BE2C (cell line): ENCODE measurements at regions not wholly inside any gene's neighbourhood (a gene's known extent, or its start where the extent isn't known, plus 50 kb on each side); places are given as distances from the start of the nearest gene placed in this dataset.

Experiments used
- DNase-seq: peaks from one replicate; pipeline ENCODE4 v3.0.0-alpha.2; 2020
- H3K27me3 ChIP-seq: fragments of 250-450 bp; sonication (Bioruptor Pico); 2 replicates; pipeline ENCODE4 v1.5.1; 2020; ENCODE audit warnings: mild to moderate bottlenecking
- H3K36me3 ChIP-seq: fragments of 250-450 bp; sonication (Bioruptor Pico); 2 replicates; pipeline ENCODE4 v1.5.1; 2020; ENCODE audit warnings: mild to moderate bottlenecking
- H3K4me1 ChIP-seq: fragments of 250-450 bp; sonication (Bioruptor Pico); 2 replicates; pipeline ENCODE4 v1.5.1; 2020
- H3K4me3 ChIP-seq: 2 replicates; pipeline ENCODE4 v1.5.1; 2011; ENCODE audit warnings: low read depth, low read length
- H3K9me3 ChIP-seq: fragments of 250-450 bp; sonication (Bioruptor Pico); 2 replicates; pipeline ENCODE4 v1.5.1; 2020
- CTCF ChIP-seq: IDR thresholded peaks from 2 replicates; pipeline ENCODE4 v1.5.1; 2012; ENCODE audit warnings: mild to moderate bottlenecking, low read depth, low read length

GRCh38 chr16:51814617-51815016 lies 663.5 kb upstream of the SALL1 start:
- Histone ChIP-seq H3K36me3 (no peaks in the 10 kb centered on the region), H3K4me3 (no peak overlapping the region), H3K4me1 (no peaks in the 10 kb centered on the region; the same call in 1 of the 2 replicates), H3K9me3 (no peaks in the 10 kb centered on the region), H3K27me3 (no peaks in the 10 kb centered on the region)
- no peak for TF ChIP-seq CTCF
- DNase-seq = no peak

- peak; percentile 62 for TF ChIP-seq CTCF
- H3K4me1 ChIP-seq = no peaks in the 10 kb centered on the region; the same call in 1 of the 2 replicates
- no peaks in the 10 kb centered on the region for H3K9me3 ChIP-seq
- no peaks in the 10 kb centered on the region for H3K36me3 ChIP-seq
- H3K27me3 ChIP-seq = no peaks in the 10 kb centered on the region
- peak; percentile 26 for DNase-seq
- H3K4me3 ChIP-seq = no peak overlapping the region
Observed at GRCh38 chr16:51813609-51814008, 662.5 kb upstream of the SALL1 start.

GRCh38 chr16:51812945-51813344 lies 661.9 kb upstream of the SALL1 start:
- Histone ChIP-seq H3K4me1 (no peaks in the 10 kb centered on the region), H3K9me3 (no peaks in the 10 kb centered on the region), H3K36me3 (no peaks in the 10 kb centered on the region), H3K4me3 (no peak overlapping the region), H3K27me3 (no peaks in the 10 kb centered on the region)
- TF ChIP-seq CTCF = no peak
- no peak for DNase-seq

- DNase-seq = no peak
- TF ChIP-seq CTCF = no peak
Observed at GRCh38 chr16:51807551-51807950, 656.5 kb upstream of the SALL1 start.

GRCh38 chr16:51801635-51802034 lies 650.6 kb upstream of the SALL1 start:
- no peak for TF ChIP-seq CTCF
- Histone ChIP-seq H3K4me1 (no peaks in the 10 kb centered on the region), H3K27me3 (peaks cover 3% of the 10 kb centered on the region), H3K4me3 (no peak overlapping the region), H3K9me3 (no peaks in the 10 kb centered on the region), H3K36me3 (no peaks in the 10 kb centered on the region)
- no peak for DNase-seq

More at GRCh38 chr16:51807551-51807950, 656.5 kb upstream of the SALL1 start:
- Histone ChIP-seq H3K4me1 (no peaks in the 10 kb centered on the region), H3K27me3 (peaks cover 3% of the 10 kb centered on the region), H3K4me3 (no peak overlapping the region), H3K9me3 (no peaks in the 10 kb centered on the region), H3K36me3 (no peaks in the 10 kb centered on the region)

- Histone ChIP-seq H3K27me3 (no peaks in the 10 kb centered on the region), H3K9me3 (no peaks in the 10 kb centered on the region), H3K4me3 (no peak overlapping the region), H3K36me3 (no peaks in the 10 kb centered on the region), H3K4me1 (no peaks in the 10 kb centered on the region)
- no peak for DNase-seq
- TF ChIP-seq CTCF = no peak
Observed at GRCh38 chr16:51797669-51798259, 646.7 kb upstream of the SALL1 start.
